HG03066 (cell line): ENCODE measurements at regions not wholly inside any gene's neighbourhood (a gene's known extent, or its start where the extent isn't known, plus 50 kb on each side); places are given as distances from the start of the nearest gene placed in this dataset.
"Not testable (repeated sequence)": the region's sequence is repeated elsewhere in the genome, so short reads cannot be mapped to it uniquely, and the experiment has no call there.

ENCODE experiments used
- ATAC-seq: cut with Tn5 transposase; IDR thresholded peaks from one replicate; pipeline ENCODE4 v1.9.1; 2021; ENCODE audit warnings: low read depth; ENCODE audit not compliant: unreplicated experiment

- no peak for ATAC-seq
These were observed 63.1 kb downstream of the TSN start for GRCh38 chr2:121818546-121818945.

DNA sequence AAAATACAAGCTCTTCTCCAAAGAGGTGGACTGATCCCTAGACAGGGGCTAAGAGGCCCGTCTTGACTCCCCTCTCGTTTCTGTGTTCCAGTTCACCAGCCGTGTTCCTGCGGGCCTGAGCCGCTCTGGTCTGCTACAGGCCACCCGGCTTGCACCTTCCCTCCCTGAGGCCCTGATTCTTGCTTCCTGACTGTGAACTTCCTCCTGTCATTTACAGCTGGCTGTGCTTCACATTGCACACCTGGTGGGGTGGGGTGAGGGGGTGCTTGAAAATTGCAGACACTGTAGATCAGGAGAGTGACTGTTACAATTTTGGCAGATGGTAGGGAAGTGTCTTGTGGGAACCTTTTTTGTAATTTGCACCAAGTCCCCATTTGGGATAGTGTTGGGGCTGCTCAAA, 64.4 kb downstream of the TSN start:
- ATAC-seq, result no peak

DNA sequence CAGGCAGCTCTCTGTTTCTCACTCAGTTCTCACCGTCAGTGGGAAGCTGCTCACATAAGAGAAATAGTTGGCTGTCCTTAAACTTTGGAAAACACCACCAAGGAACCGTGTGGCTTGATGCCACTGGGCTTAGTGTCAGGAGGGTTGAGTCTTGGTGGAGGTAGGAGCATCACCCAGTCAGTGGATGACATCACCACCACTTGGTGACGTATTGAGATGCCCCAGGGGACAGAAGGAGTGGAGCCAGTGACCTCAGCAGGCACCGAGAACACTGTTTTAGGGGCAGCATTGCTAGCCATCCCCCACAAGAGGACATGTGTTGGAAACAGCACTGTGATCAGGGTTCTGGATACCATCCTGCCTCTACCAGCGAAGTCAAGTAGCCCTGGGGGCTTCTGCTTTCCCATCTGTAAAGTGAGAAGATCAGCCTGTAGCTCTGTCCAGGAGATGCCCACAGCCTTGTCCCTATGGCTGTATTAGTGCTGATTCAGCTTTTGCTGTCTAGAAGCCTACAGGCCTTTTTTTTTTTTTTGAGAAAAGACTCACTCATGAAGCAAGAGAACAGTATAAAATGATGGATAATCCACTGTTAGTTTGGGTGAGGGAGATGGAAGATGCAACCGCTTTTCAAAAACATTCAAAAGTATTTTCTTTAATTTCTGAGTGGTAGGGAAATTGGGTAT, 66.2 kb downstream of the TSN start:
- no peak for ATAC-seq

- no peak for ATAC-seq
These were observed 68.8 kb downstream of the TSN start for GRCh38 chr2:121824264-121824663.

DNA sequence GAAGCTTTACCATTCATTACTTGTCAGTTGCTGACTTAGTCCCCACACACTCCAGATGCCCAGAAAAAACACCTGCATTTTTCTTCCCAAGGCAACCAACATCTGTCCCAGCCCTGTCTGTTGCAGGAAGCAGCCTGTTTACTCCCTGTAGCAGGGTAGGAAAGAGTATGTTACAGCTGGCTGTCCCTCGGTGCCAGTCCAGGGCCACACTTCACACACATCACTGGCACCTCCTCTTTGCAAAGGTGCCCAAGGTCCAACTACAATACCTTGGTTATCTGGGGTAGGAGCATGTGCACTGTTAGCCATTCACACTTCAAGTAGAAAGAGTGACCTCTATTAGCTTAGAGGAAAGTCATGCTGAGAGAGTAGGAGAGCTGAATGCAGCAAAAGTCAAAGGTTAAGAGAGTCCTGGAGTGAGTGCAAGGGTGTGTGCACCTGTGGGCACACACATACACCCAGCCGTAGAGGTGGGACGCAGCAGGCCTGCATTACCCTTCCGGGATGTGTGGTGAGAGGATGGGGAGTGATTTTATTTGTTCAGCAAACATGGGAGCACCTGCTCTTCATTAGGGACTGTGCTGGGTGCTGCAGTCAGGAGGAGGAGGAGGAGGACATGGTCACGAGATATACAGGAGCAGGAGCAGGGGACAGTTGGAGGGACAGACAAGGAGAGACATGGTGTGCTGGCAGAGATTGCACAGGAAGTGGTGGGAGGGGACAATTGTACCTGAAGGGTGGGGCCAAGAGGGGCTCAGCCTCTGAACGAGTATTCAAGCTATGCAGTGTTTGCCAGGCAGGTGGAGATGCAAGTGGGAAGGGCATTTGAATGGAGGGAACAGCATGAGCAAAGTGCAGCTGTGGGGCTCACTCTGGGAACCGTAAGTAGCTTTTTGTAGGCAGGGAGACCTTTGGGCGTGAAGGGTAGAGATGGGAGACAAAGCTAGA, 69.8 kb downstream of the TSN start:
- no peak for ATAC-seq

GRCh38 chr2:121826036-121826435, 70.6 kb downstream of the TSN start:
- no peak for ATAC-seq

- no peak for ATAC-seq
These were observed 72.9 kb downstream of the TSN start for GRCh38 chr2:121828281-121828731.

- no peak for ATAC-seq
These were observed 75.4 kb downstream of the TSN start for GRCh38 chr2:121830809-121831208.

- no peak for ATAC-seq
These were observed 76.4 kb downstream of the TSN start for GRCh38 chr2:121831841-121832240.

DNA sequence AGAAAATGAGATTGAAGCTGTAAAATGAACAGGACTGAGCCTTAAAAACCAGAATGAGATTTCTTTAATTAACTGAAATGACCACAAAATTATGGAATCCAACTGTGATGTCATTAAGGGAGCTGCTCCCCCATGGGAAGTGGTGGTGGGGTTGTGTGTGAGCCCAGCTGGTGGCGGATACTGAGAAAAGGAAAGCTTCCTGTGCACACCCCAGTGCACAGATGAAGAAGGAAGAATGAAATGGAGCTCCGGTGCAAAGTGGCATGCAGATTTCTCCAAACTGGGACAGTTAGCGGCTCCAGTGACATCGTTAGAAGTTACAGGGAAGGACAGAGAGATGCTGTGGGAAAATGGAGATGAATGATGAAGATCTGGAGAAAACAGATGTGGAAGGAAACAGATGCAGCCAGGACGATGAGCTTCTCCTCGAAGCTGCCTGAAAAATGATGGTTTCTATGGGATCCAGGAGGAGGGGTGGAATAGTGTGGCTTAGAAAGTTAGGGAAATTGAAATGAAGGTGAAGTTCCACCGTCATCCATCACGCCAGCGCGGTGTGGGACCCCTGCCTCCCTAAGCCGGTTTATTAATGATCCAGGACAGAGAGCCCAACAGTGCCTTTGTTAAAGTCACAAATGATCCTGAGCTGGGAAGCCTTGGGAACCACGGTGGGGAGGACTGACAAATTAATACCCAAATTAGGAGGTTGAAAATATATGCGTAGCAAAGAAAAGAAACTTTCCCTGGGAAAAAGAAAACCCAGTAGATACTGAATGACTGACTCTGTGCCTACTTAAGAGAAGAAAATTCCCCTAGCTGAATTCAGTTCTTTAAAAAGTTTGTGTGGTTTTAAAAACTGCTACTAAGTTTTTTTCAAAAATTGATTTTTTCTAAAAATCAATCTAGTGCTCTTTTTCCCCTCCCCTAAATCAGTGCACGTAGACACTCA, 77.2 kb downstream of the TSN start:
- ATAC-seq, result no peak

DNA sequence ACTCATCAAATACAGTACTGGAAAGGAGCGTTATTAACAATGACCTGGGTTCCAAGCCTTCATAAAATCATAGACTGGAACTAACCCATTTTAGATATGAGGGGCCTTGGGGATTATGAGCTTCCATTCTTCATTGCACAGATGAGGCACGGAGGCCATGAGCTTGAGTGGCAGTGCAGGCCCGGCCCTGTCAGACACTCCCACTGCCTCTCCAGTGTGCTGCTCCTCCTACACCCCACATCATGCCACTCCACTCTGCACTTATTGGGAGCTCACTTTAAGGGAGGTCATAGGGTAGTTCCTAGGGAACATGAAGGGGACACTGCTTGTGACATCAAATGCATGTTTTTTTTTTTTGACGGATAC, 77.9 kb downstream of the TSN start:
- no peak for ATAC-seq

DNA sequence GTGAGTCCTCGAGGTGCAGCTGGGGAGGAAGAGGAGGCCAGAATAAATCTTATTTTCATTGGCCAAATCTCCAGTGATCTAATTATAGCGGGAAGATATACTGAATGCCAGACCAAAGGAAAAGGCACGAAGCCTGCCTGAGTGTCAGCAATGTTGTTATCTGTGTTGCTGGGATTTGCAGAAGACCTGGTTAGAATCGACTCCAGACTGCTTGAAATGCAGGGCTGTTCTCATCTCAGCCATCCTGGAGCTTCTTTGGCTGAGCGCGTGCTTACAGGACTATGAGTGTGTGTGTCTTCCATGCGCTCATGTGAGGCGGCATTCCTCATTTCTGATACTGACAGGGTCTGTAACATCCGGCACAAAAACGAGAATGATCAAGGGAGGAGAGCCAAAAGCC, 81.2 kb downstream of the TSN start:
- ATAC-seq, result no peak

GRCh38 chr2:121837591-121837990, 82.1 kb downstream of the TSN start:
- no peak for ATAC-seq

GRCh38 chr2:121838551-121838950, 83.1 kb downstream of the TSN start:
- ATAC-seq, result no peak

DNA sequence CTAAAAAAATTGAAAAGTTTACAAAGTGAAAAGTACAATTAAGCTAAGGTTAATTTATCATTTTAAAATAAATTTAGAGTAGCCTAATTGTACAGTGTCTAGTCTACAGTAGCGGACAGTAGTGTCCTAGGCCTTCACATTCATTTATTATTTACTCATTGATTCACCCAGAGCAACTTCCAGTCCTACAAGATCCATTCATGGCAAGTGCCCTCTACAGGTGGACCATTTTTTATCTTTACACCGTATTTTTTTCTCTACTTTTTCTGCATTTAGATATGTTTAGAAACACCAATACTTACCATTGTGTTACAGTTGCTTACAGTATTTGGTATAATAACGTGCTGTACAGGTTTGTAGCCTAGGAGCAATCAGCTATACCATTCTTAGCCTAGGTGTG, 84.1 kb downstream of the TSN start:
- ATAC-seq, result no peak

DNA sequence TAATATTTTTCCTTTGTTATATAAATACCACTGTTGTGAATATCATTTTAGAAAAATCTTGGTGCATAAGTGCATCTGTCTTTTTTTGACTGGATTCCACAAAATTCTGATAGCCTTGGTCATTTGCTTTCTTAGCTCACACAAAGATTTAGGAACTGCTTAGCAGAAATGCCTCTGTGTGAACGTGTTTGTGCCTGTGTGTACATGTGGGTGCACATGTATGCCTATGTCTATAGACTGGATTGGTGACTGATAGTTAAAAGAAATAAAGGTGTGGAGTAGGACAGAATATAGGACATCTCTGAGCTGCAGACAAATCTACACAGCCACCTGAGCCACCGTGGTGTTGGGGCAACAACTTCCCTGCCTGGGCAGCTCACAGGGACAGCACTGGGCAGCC, 93.8 kb downstream of the TSN start:
- ATAC-seq, result no peak

- ATAC-seq, result not testable (repeated sequence)
These were observed 97.7 kb downstream of the TSN start for GRCh38 chr2:121853149-121853548.

DNA sequence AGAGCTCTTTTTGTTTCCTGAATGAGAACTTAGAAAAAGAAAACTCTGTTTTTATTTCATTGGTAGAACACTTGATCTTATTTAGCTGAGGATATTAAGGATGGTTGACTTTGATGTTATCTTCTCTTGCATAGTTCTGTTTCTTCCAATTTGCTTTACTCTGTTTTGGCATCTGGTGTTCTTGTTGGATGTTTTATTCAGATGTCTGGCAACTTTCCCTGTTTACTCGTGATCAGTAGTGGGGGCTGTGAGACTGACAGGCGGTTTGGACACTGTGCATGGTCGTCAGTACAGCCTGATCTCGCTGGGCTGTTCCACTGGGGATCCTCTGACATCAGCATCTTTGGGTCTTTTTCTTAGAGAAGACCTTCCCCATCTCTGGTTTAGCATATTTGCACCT, 100.1 kb downstream of the TSN start:
- no peak for ATAC-seq

DNA sequence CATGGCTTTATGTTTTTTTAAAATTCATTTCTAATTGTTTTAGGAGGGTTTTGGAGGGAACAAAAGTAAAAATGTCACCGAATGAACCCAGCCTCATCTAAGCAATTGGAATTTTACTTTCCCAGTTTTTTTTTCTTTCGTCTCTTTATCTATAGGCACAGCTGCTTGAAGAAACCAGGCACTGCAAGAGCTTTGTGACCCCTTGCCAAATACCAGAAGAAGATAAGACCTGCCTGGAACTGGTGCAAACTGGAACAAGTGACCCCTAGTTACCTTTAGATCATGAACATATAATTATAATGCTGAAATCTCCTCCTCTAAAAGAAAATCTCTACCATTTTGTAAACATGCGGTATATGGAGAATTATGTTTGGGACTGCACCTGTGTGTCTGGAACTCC, 100.9 kb downstream of the TSN start:
- ATAC-seq, result no peak

DNA sequence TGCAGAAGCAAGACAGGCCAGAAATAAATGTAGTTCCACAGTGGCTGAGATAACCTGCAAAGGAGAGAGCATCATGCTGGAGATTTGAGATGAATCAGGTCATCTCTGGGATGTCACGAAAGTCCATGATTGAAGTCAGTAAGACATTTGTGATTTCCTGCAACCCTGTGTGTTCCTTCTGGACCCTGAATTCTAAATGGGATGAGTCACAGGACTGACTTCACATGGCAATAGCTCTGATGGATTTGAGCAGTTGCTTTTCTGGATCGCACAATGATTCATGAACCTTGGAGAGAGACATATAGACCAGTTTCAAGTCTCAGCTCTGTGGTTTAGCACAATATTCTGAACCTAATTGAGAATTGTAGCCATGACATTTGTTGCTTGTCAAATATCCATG, 102.9 kb downstream of the TSN start:
- no peak for ATAC-seq

DNA sequence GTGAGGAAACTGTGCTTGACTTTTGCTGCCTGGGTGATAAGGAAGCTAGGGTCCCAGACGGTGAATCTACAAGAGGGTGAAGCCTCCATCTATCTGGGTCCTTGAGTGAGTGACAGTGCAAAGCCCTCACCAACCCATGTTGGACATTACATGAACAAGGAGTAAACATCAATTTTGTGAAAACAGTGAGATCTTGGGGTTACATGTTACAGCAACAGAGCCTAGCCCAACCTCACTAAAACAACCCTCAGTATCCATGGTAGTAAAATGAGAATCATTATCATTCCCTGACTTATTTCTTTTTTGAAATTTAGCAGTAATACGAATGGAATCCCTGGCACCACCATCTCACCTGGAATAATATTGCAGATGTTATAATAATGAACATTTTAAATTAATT, 103.4 kb downstream of the TSN start:
- no peak for ATAC-seq
